Caco-2 (cell line): ENCODE measurements at regions not wholly inside any gene's neighbourhood (a gene's known extent, or its start where the extent isn't known, plus 50 kb on each side); places are given as distances from the start of the nearest gene placed in this dataset.

Experiments
- BruUV-seq: library from RNA; stranded (reverse); fragments of 400-500 nt; replicated peaks from 2 replicates; lab custom pipeline; 2021; lab: Mats Ljungman, UMichigan
- CTCF ChIA-PET: fragments of 300-600 bp; sonication (Branson Sonifier 250); formaldehyde crosslinking; loops from one replicate; lab custom pipeline; 2022; ENCODE audit warnings: antibody characterized with exemption; lab: Charles Lee
- POLR2A ChIA-PET: fragments of 300-600 bp; sonication (Branson Sonifier 250); formaldehyde crosslinking; loops from one replicate; lab custom pipeline; 2022; ENCODE audit warnings: antibody characterized with exemption; lab: Charles Lee
- DNase-seq, 2 experiments: peaks; one replicate each; pipeline versions ENCODE4 v3.0.0 to v3.0.0-alpha.2; 2020 to 2022
- H3K27me3 ChIP-seq: replicated peaks from 2 replicates; pipeline ENCODE4 v1.6.0; 2011; ENCODE audit warnings: low read length; ENCODE audit not compliant: control insufficient read depth, insufficient read depth
- H3K36me3 ChIP-seq: 2 replicates; pipeline ENCODE4 v1.5.1; 2011; ENCODE audit warnings: low read length; ENCODE audit not compliant: control insufficient read depth, insufficient read depth
- H3K4me1 ChIP-seq: fragments of 250-450 bp; sonication (Bioruptor Pico); 2 replicates; pipeline ENCODE4 v1.5.1; 2020; ENCODE audit warnings: mild to moderate bottlenecking
- H3K4me3 ChIP-seq: 2 replicates; pipeline ENCODE4 v1.5.1; 2011; ENCODE audit warnings: low read depth, mild to moderate bottlenecking, control low read depth, low read length
- H3K9me3 ChIP-seq: fragments of 250-450 bp; sonication (Bioruptor Pico); 2 replicates; pipeline ENCODE4 v1.5.1; 2020; ENCODE audit warnings: mild to moderate bottlenecking, moderate library complexity
- H3K27ac Mint-ChIP-seq: one replicate; pipeline ENCODE4 v1.8.0; 2022; ENCODE audit warnings: mixed read lengths; ENCODE audit not compliant: unreplicated experiment
- H3K27me3 Mint-ChIP-seq: one replicate; pipeline ENCODE4 v1.8.0; 2022; ENCODE audit warnings: mixed read lengths; ENCODE audit not compliant: insufficient read depth, unreplicated experiment
- H3K36me3 Mint-ChIP-seq: one replicate; pipeline ENCODE4 v1.8.0; 2022; ENCODE audit warnings: mild to moderate bottlenecking, mixed read lengths; ENCODE audit not compliant: insufficient read depth, unreplicated experiment
- H3K4me1 Mint-ChIP-seq: one replicate; pipeline ENCODE4 v1.8.0; 2022; ENCODE audit warnings: low read depth, mixed read lengths; ENCODE audit not compliant: unreplicated experiment
- H3K4me3 Mint-ChIP-seq: one replicate; pipeline ENCODE4 v1.8.0; 2022; ENCODE audit warnings: mild to moderate bottlenecking, moderate library complexity, mixed read lengths; ENCODE audit not compliant: unreplicated experiment
- H3K9me3 Mint-ChIP-seq: one replicate; pipeline ENCODE4 v1.8.0; 2022; ENCODE audit warnings: mixed read lengths; ENCODE audit not compliant: unreplicated experiment
- intact Hi-C: fragments of 100-400 bp; cut with micrococcal nuclease; formaldehyde crosslinking; loops from one replicate; pipeline ENCODE4 v1.10.0; 2022; ENCODE audit not compliant: unreplicated experiment
- TF ChIP-seq, protein P1 (sequence below), 2 experiments: fragments of 200-600 bp in 1 of 2; IDR thresholded peaks; 1 replicate in 1 of 2; 2 replicates in 1 of 2; pipeline versions ENCODE4 v1.5.1 to v1.8.0; 2011 to 2022; ENCODE audit warnings: antibody characterized with exemption in 1 of 2, control low read depth in 1 of 2, inconsistent platforms in 1 of 2, low read depth in 1 of 2, low read length in 1 of 2, mild to moderate bottlenecking in 1 of 2, moderate library complexity in 1 of 2; ENCODE audit not compliant: insufficient read depth in 1 of 2, severe bottlenecking in 1 of 2, unreplicated experiment in 1 of 2

DNA sequence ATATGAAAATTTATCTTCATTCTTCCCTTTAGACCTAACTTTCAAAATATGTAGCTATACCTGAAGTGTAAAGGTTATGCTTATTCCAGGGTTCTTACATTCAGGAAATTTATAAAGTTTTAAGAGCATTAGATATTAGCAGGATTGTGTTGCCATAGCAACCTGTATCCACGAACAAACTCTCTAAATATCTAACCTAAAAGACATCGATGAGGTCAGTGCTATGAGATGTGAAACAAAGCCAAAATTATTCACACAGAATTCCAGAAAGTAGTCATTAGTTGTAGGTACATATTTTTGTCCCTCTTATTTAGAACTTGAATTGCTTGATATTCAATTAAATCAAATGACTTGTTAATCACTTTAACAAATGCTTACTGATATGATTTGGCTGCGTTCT is 705.3 kb downstream of the SOCS6 start:
- no peaks in the 10 kb centered on the region for H3K9me3 Mint-ChIP-seq
- Histone ChIP-seq H3K36me3 (no peaks in the 10 kb centered on the region), H3K4me3 (no peak overlapping the region), H3K27me3 (no peaks in the 10 kb centered on the region), H3K4me1 (no peaks in the 10 kb centered on the region), H3K9me3 (no peaks in the 10 kb centered on the region)
- H3K4me1 Mint-ChIP-seq, result no peaks in the 10 kb centered on the region
- ChIA-PET POLR2A (no interaction called here), CTCF (no interaction called here)
- intact Hi-C loops, result no loop called here
- peaks cover 2% of the 10 kb centered on the region for H3K27me3 Mint-ChIP-seq
- DNase-seq, result no peak
- no TSS peak for BruUV-seq
- TF ChIP-seq, protein P1, sequence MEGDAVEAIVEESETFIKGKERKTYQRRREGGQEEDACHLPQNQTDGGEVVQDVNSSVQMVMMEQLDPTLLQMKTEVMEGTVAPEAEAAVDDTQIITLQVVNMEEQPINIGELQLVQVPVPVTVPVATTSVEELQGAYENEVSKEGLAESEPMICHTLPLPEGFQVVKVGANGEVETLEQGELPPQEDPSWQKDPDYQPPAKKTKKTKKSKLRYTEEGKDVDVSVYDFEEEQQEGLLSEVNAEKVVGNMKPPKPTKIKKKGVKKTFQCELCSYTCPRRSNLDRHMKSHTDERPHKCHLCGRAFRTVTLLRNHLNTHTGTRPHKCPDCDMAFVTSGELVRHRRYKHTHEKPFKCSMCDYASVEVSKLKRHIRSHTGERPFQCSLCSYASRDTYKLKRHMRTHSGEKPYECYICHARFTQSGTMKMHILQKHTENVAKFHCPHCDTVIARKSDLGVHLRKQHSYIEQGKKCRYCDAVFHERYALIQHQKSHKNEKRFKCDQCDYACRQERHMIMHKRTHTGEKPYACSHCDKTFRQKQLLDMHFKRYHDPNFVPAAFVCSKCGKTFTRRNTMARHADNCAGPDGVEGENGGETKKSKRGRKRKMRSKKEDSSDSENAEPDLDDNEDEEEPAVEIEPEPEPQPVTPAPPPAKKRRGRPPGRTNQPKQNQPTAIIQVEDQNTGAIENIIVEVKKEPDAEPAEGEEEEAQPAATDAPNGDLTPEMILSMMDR (IDR thresholded peaks at IDR 0.05; ENCODE audit: insufficient read depth in 1 of 2, low read depth in 1 of 2, low read length in 1 of 2, severe bottlenecking in 1 of 2, unreplicated experiment in 1 of 2), result no peak
- H3K27ac Mint-ChIP-seq, result no peak overlapping the region
- H3K36me3 Mint-ChIP-seq, result no peaks in the 10 kb centered on the region
- H3K4me3 Mint-ChIP-seq, result no peak overlapping the region

GRCh38 chr18:70991577-70991976 is 702.7 kb downstream of the SOCS6 start:
- Mint-ChIP-seq H3K36me3 (no peaks in the 10 kb centered on the region), H3K9me3 (no peaks in the 10 kb centered on the region), H3K27ac (no peak overlapping the region), H3K4me3 (no peak overlapping the region), H3K27me3 (no peaks in the 10 kb centered on the region), H3K4me1 (no peaks in the 10 kb centered on the region)
- Histone ChIP-seq H3K27me3 (no peaks in the 10 kb centered on the region), H3K4me1 (no peaks in the 10 kb centered on the region), H3K9me3 (no peaks in the 10 kb centered on the region), H3K4me3 (no peak overlapping the region), H3K36me3 (no peaks in the 10 kb centered on the region)
- intact Hi-C loops, result no loop called here
- TF ChIP-seq, protein P1 (IDR thresholded peaks at IDR 0.05; ENCODE audit: insufficient read depth in 1 of 2, low read depth in 1 of 2, low read length in 1 of 2, severe bottlenecking in 1 of 2, unreplicated experiment in 1 of 2), result no peak
- DNase-seq, result no peak
- ChIA-PET POLR2A (no interaction called here), CTCF (no interaction called here)
- BruUV-seq, result no TSS peak

- Mint-ChIP-seq H3K27ac (no peak overlapping the region), H3K36me3 (no peaks in the 10 kb centered on the region), H3K4me1 (no peaks in the 10 kb centered on the region), H3K4me3 (no peak overlapping the region), H3K27me3 (no peaks in the 10 kb centered on the region), H3K9me3 (peaks cover 20% of the 10 kb centered on the region)
- no peak for DNase-seq
- Histone ChIP-seq H3K4me3 (no peak overlapping the region), H3K36me3 (no peaks in the 10 kb centered on the region), H3K27me3 (no peaks in the 10 kb centered on the region), H3K4me1 (no peaks in the 10 kb centered on the region), H3K9me3 (no peaks in the 10 kb centered on the region)
- TF ChIP-seq, protein P1 (IDR thresholded peaks at IDR 0.05; ENCODE audit: insufficient read depth in 1 of 2, low read depth in 1 of 2, low read length in 1 of 2, severe bottlenecking in 1 of 2, unreplicated experiment in 1 of 2), result no peak
- BruUV-seq, result no TSS peak
- ChIA-PET POLR2A (no interaction called here), CTCF (no interaction called here)
- intact Hi-C loops, result no loop called here
Measured at GRCh38 chr18:70985948-70986347, 697.1 kb downstream of the SOCS6 start.
